Osteocyte (in vitro differentiated cells): ENCODE measurements at regions not wholly inside any gene's neighbourhood (a gene's known extent, or its start where the extent isn't known, plus 50 kb on each side); places are given as distances from the start of the nearest gene placed in this dataset.

Experiments
- DNase-seq: peaks from one replicate; pipeline ENCODE4 v3.0.0; 2021; ENCODE audit warnings: mixed read lengths; ENCODE audit not compliant: unreplicated experiment; ENCODE audit errors: extremely low spot score
- H3K27ac Mint-ChIP-seq: one replicate; pipeline ENCODE4 v1.8.0; 2021; ENCODE audit warnings: mild to moderate bottlenecking, mixed read lengths; ENCODE audit not compliant: unreplicated experiment
- H3K27me3 Mint-ChIP-seq: one replicate; pipeline ENCODE4 v1.8.0; 2021; ENCODE audit warnings: mixed read lengths; ENCODE audit not compliant: unreplicated experiment
- H3K36me3 Mint-ChIP-seq: one replicate; pipeline ENCODE4 v1.8.0; 2021; ENCODE audit warnings: mixed read lengths; ENCODE audit not compliant: unreplicated experiment
- H3K4me1 Mint-ChIP-seq: one replicate; pipeline ENCODE4 v1.8.0; 2021; ENCODE audit warnings: mixed read lengths; ENCODE audit not compliant: unreplicated experiment
- H3K4me3 Mint-ChIP-seq: one replicate; pipeline ENCODE4 v1.8.0; 2021; ENCODE audit warnings: mild to moderate bottlenecking, moderate library complexity, mixed read lengths; ENCODE audit not compliant: unreplicated experiment
- H3K9me3 Mint-ChIP-seq: one replicate; pipeline ENCODE4 v1.8.0; 2021; ENCODE audit warnings: mixed read lengths; ENCODE audit not compliant: unreplicated experiment
- CTCF ChIP-seq: fragments of 200-600 bp; sonication (generic); IDR thresholded peaks from 2 replicates; pipeline ENCODE4 v1.5.0; 2021; ENCODE audit warnings: antibody characterized with exemption, mild to moderate bottlenecking, moderate library complexity

DNA sequence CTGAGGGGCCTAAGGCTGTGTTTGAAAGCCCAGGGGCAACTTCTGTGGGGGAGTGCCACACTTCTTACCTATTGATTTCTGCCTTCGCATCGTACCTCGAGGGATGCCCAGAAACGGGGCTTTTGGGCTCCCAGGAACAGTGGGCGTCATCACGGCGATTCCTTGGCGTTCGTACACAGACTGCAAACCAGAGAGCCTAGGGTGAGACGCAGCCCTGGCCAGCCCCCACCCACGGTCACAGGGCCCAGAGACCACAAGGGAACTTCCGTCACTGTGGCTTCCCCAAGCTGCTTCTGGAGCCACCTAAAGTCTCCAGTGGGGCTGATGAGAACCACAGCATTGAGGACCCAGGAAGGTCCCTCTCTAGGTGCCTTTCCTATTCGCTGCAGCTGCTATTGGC lies 91.9 kb downstream of the CTTN start:
- Mint-ChIP-seq H3K36me3 (peaks cover 2% of the 10 kb centered on the region), H3K4me3 (no peak overlapping the region), H3K27ac (no peak overlapping the region), H3K9me3 (peaks cover 8% of the 10 kb centered on the region), H3K27me3 (no peaks in the 10 kb centered on the region), H3K4me1 (no peaks in the 10 kb centered on the region)
- TF ChIP-seq CTCF = no peak
- DNase-seq = no peak

DNA sequence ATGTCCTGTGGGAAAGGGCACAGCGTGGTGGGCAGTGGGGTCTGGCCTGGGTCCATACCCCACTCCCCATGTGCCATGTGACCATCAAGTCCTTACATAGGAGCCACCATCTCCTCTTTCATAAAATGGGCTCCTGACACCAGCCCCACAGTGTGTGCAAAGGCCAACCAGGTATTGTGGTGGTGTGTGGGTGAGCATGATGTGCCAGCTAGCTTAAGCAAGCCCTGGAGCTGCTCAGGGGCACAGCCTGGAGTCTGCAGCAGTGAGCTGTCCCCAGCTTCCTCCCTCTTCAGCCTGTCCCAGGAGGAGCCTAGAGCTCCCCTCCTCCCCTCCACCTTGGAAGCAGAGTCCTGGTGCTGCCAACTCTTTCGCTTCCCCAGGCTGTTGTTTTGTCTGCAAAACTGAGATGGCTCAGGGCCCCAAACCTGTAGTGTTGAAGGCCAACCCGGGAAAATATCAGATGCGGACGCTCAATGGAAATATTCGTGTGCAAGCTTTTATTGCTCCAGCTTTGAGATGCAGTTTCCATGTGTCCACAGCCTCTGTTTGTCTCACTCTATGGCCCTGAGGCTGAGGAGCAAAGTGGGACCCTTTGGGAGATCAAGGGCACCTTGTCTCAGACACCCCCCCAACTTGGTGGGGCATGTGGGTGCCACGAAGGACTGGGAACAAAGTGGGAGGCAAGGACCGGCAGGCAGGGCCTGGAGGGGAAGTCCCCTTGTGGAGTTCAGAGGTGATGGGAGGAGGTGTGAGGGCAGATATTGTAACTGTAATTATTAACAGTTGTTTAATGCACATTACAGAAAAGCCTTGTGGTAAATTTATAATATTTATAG lies 92.6 kb downstream of the CTTN start:
- DNase-seq = no peak
- H3K27me3 Mint-ChIP-seq = no peaks in the 10 kb centered on the region
- H3K4me1 Mint-ChIP-seq = no peaks in the 10 kb centered on the region
- H3K4me3 Mint-ChIP-seq = no peak overlapping the region
- TF ChIP-seq CTCF = no peak
- H3K36me3 Mint-ChIP-seq = no peaks in the 10 kb centered on the region
- H3K9me3 Mint-ChIP-seq = peaks cover 4% of the 10 kb centered on the region
- no peak overlapping the region for H3K27ac Mint-ChIP-seq

DNA sequence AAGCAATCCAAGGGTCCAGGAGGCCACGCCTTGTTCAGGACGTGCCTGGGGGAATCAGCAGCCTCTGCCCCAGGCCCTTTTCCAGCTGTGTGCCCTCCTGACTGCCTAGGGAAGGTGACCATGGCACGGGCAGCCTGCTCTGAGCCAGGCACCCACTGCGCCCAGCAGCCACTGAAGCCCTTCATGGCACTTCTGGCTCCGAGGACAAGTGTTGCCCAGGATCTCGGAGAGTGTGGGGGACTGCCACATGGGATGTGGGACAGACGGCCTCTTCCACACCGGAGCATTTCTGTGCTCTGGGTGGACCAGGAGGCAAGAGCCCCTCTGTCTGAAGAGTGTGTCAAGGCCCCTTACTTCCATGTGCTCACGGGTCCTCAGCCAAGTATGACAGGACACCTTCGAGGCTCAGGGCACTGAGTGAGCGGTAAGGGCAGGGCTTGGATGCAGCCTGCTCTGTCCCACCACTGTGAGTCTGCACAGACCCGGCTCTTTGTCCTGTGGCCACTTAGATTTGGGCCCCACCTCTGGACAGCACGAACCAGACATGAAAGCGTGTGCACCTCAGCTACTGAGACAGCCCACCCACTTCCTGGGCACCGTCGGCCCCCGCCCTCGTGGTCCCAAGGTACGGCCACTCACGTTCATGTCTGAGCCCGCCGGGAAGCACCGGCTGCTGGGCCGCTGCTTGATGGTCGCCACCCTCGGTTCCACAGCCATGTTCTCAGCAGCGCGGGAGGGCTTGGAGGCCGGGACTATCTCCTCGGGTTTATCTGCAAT lies 93.6 kb downstream of the CTTN start:
- Mint-ChIP-seq H3K9me3 (peaks cover 4% of the 10 kb centered on the region), H3K27ac (no peak overlapping the region), H3K27me3 (no peaks in the 10 kb centered on the region), H3K36me3 (no peaks in the 10 kb centered on the region), H3K4me1 (no peaks in the 10 kb centered on the region), H3K4me3 (no peak overlapping the region)
- no peak for TF ChIP-seq CTCF
- no peak for DNase-seq

- no peak for TF ChIP-seq CTCF
- Mint-ChIP-seq H3K4me1 (no peaks in the 10 kb centered on the region), H3K27me3 (no peaks in the 10 kb centered on the region), H3K27ac (no peak overlapping the region), H3K9me3 (no peaks in the 10 kb centered on the region), H3K4me3 (no peak overlapping the region), H3K36me3 (no peaks in the 10 kb centered on the region)
- DNase-seq = no peak
These were observed 94.8 kb downstream of the CTTN start for GRCh38 chr11:70493089-70493474.

GRCh38 chr11:70493891-70494290 lies 95.6 kb downstream of the CTTN start:
- DNase-seq = no peak
- no peaks in the 10 kb centered on the region for H3K4me1 Mint-ChIP-seq
- H3K36me3 Mint-ChIP-seq = no peaks in the 10 kb centered on the region
- H3K27me3 Mint-ChIP-seq = no peaks in the 10 kb centered on the region
- no peak overlapping the region for H3K4me3 Mint-ChIP-seq
- H3K9me3 Mint-ChIP-seq = no peaks in the 10 kb centered on the region
- no peak for TF ChIP-seq CTCF
- H3K27ac Mint-ChIP-seq = no peak overlapping the region
